SK-N-SH treated with all-trans-retinoic acid at 6 μM for 48 hours (cell line): ENCODE measurements at regions not wholly inside any gene's neighbourhood (a gene's known extent, or its start where the extent isn't known, plus 50 kb on each side); places are given as distances from the start of the nearest gene placed in this dataset.
"Not testable (repeated sequence)": the region's sequence is repeated elsewhere in the genome, so short reads cannot be mapped to it uniquely, and the experiment has no call there.

Source experiments
- ATAC-seq: fragments of 200-7000 bp; cut with Tn5 transposase; 3 replicates; pipeline ENCODE4 v1.9.1; 2020; ENCODE audit warnings: mild to moderate bottlenecking, moderate library complexity
- ARNTL ChIP-seq: fragments of 450-650 bp; formaldehyde crosslinking; IDR thresholded peaks from 2 replicates; pipeline ENCODE4 v1.5.0; 2020; ENCODE audit warnings: low read depth, mild to moderate bottlenecking, moderate library complexity, borderline replicate concordance
- BACH2 ChIP-seq: fragments of 250-450 bp; sonication (Bioruptor Pico); IDR thresholded peaks from 2 replicates; pipeline ENCODE4 v1.9.0; 2021; ENCODE audit warnings: mild to moderate bottlenecking, borderline replicate concordance
- CREB5 ChIP-seq: fragments of 250-450 bp; sonication (Bioruptor Pico); IDR thresholded peaks from 2 replicates; pipeline ENCODE4 v1.5.1; 2020; ENCODE audit warnings: low read depth, mild to moderate bottlenecking, moderate library complexity
- CSRNP3 ChIP-seq: fragments of 250-450 bp; sonication (Bioruptor Pico); IDR thresholded peaks from 2 replicates; pipeline ENCODE4 v1.5.1; 2021; ENCODE audit warnings: mild to moderate bottlenecking, moderate library complexity
- ESRRG ChIP-seq: fragments of 250-450 bp; sonication (Bioruptor Pico); IDR thresholded peaks from 2 replicates; pipeline ENCODE4 v1.6.1; 2021; ENCODE audit warnings: mild to moderate bottlenecking
- ISL1 ChIP-seq: fragments of 250-450 bp; sonication (Bioruptor Pico); IDR thresholded peaks from 2 replicates; pipeline ENCODE4 v2.1.2; 2022; ENCODE audit warnings: mild to moderate bottlenecking, moderate library complexity
- OSR1 ChIP-seq: fragments of 250-450 bp; sonication (Bioruptor Pico); IDR thresholded peaks from 2 replicates; pipeline ENCODE4 v1.8.0; 2022; ENCODE audit warnings: moderate library complexity, mild to moderate bottlenecking, inconsistent platforms
- PATZ1 ChIP-seq: fragments of 250-450 bp; sonication (Bioruptor Pico); IDR thresholded peaks from 2 replicates; pipeline ENCODE4 v1.8.0; 2020; ENCODE audit warnings: mild to moderate bottlenecking, moderate library complexity, borderline replicate concordance
- POU6F1 ChIP-seq: fragments of 250-450 bp; sonication (Bioruptor Pico); IDR thresholded peaks from 2 replicates; pipeline ENCODE4 v1.8.0; 2021; ENCODE audit warnings: low read depth, mild to moderate bottlenecking, moderate library complexity, borderline replicate concordance
- PPARA ChIP-seq: fragments of 250-450 bp; sonication (Bioruptor Pico); IDR thresholded peaks from 2 replicates; pipeline ENCODE4 v1.5.0; 2020; ENCODE audit warnings: mild to moderate bottlenecking, borderline replicate concordance
- TCF4 ChIP-seq: fragments of 250-450 bp; sonication (Bioruptor Pico); IDR thresholded peaks from 2 replicates; pipeline ENCODE4 v1.8.0; 2021; ENCODE audit warnings: mild to moderate bottlenecking, moderate library complexity, borderline replicate concordance
- TSHZ2 ChIP-seq: fragments of 250-450 bp; sonication (Bioruptor Pico); IDR thresholded peaks from 2 replicates; pipeline ENCODE4 v1.5.0; 2020; ENCODE audit warnings: mild to moderate bottlenecking, moderate library complexity
- ZC3H10 ChIP-seq: fragments of 250-450 bp; sonication (Bioruptor Pico); IDR thresholded peaks from 2 replicates; pipeline ENCODE4 v1.5.1; 2021; ENCODE audit warnings: mild to moderate bottlenecking, moderate library complexity
- ZFP3 ChIP-seq: fragments of 250-450 bp; sonication (Bioruptor Pico); IDR thresholded peaks from 2 replicates; pipeline ENCODE4 v1.5.0; 2020; ENCODE audit warnings: mild to moderate bottlenecking, moderate library complexity
- ZFP30 ChIP-seq: fragments of 450-650 bp; formaldehyde crosslinking; IDR thresholded peaks from 2 replicates; pipeline ENCODE4 v1.5.0; 2022; ENCODE audit warnings: mild to moderate bottlenecking, moderate library complexity
- ZNF565 ChIP-seq: fragments of 450-650 bp; formaldehyde crosslinking; conservative IDR thresholded peaks from 2 replicates; pipeline ENCODE4 v1.5.0; 2020; ENCODE audit warnings: low read depth, mild to moderate bottlenecking, moderate library complexity
- ZNF70 ChIP-seq: fragments of 450-650 bp; formaldehyde crosslinking; IDR thresholded peaks from 2 replicates; pipeline ENCODE4 v1.5.0; 2020; ENCODE audit warnings: mild to moderate bottlenecking, moderate library complexity

- no peak for TF ChIP-seq POU6F1 (CRISPR knock-in tag)
- TF ChIP-seq, all 23 proteins: peak for 0
These were observed 802.9 kb upstream of the ADAMTS5 start (continued) for GRCh38 chr21:27769763-27770162.

- ATAC-seq = not testable (repeated sequence)
These were observed 801.3 kb upstream of the ADAMTS5 start for GRCh38 chr21:27768046-27768637.

- ATAC-seq = no peak
- TF ChIP-seq TSHZ2 (CRISPR knock-in tag) (no peak), ZNF70 (CRISPR knock-in tag) (no peak), ZFP30 (CRISPR knock-in tag) (no peak), ZFP3 (no peak), OSR1 (CRISPR knock-in tag) (no peak), ISL1 (no peak), CREB5 (CRISPR knock-in tag) (no peak), ZNF565 (CRISPR knock-in tag) (no peak), ARNTL (no peak), TCF4 (CRISPR knock-in tag) (no peak), ZC3H10 (CRISPR knock-in tag) (no peak), POU6F1 (CRISPR knock-in tag) (no peak)
- TF ChIP-seq, all 23 proteins: peak for 0
These were observed 797.2 kb upstream of the ADAMTS5 start for GRCh38 chr21:27764056-27764455.

- ATAC-seq = no peak
- no peak for TF ChIP-seq ZFP3
- TF ChIP-seq CSRNP3 (CRISPR knock-in tag) = no peak
- no peak for TF ChIP-seq POU6F1 (CRISPR knock-in tag)
- TF ChIP-seq TCF4 (CRISPR knock-in tag) = no peak
- no peak for TF ChIP-seq ESRRG
- TF ChIP-seq TSHZ2 (CRISPR knock-in tag) = no peak
- TF ChIP-seq CREB5 (CRISPR knock-in tag) = no peak
- no peak for TF ChIP-seq ZFP30 (CRISPR knock-in tag)
- no peak for TF ChIP-seq PATZ1 (CRISPR knock-in tag)
- no peak for TF ChIP-seq BACH2 (CRISPR knock-in tag)
- TF ChIP-seq ISL1 = no peak
- no peak for TF ChIP-seq ARNTL
- no peak for TF ChIP-seq PPARA (CRISPR knock-in tag)
These were observed 794.7 kb upstream of the ADAMTS5 start for GRCh38 chr21:27761623-27762022.
